ENCODE measurements at regions not wholly inside any gene's neighbourhood (a gene's known extent, or its start where the extent isn't known, plus 50 kb on each side); places are given as distances from the start of the nearest gene placed in this dataset.

GRCh38 chr7:41153268-41153667 lies 549.6 kb downstream of the INHBA start:
- intact Hi-C loops (cut with micrococcal nuclease) = no loop called here
- no peak overlapping the region for H3K9ac ChIP-seq (ENCODE audit: low read length)
- H4K20me1 ChIP-seq (ENCODE audit: control insufficient read depth, insufficient read depth, low read length, poor library complexity, severe bottlenecking) = no peaks in the 10 kb centered on the region
- ATAC-seq (ENCODE audit: low read depth) (no peak), DNase-seq (no peak)
- Mint-ChIP-seq H3K4me3 (no peak overlapping the region), H3K9me3 (ENCODE audit: insufficient read depth) (no peaks in the 10 kb centered on the region), H3K27me3 (no peaks in the 10 kb centered on the region), H3K4me1 (no peaks in the 10 kb centered on the region), H3K27ac (no peak overlapping the region)
- no peaks in the 10 kb centered on the region for H3K27me3 ChIP-seq (replicated peaks in 1 of 4; ENCODE audit: control extremely low read depth in 1 of 4, control insufficient read depth in 3 of 4, insufficient read depth in 4 of 4, low read length in 3 of 4)
- TF ChIP-seq EZH2 (IDR thresholded peaks at IDR 0.05; ENCODE audit: borderline replicate concordance, insufficient read depth, low read depth, low read length, poor library complexity, severe bottlenecking) = no peak
- no peak for TF ChIP-seq CTCF (IDR thresholded peaks at IDR 0.05)
- no peaks in the 10 kb centered on the region for H3K79me2 ChIP-seq (ENCODE audit: control insufficient read depth, insufficient read depth, low read length)
- no peak overlapping the region for H3K27ac ChIP-seq (ENCODE audit: low read length in 2 of 2)
- no peak overlapping the region for H3K4me3 ChIP-seq (ENCODE audit: control extremely low read depth in 1 of 5, extremely low read depth in 1 of 5, insufficient read depth in 1 of 5, low read depth in 2 of 5, low read length in 4 of 5)
- H2AFZ ChIP-seq (ENCODE audit: insufficient read depth, low read depth, low read length, poor library complexity, severe bottlenecking) = no peak overlapping the region
- H3K4me1 ChIP-seq (ENCODE audit: control insufficient read depth in 2 of 2, insufficient read depth in 2 of 2, low read length in 2 of 2) = no peaks in the 10 kb centered on the region
- peaks cover 0 to 7% (median 0%) of the 10 kb centered on the region in 3 donors for H3K9me3 ChIP-seq (ENCODE audit: control extremely low read depth in 1 of 3, control insufficient read depth in 2 of 3, insufficient read depth in 1 of 3, low read length in 2 of 3)
- no peaks in the 10 kb centered on the region for H3K36me3 ChIP-seq (replicated peaks in 1 of 2; ENCODE audit: control extremely low read depth in 1 of 2, control insufficient read depth in 1 of 2, extremely low read depth in 1 of 2, insufficient read depth in 2 of 2, low read length in 1 of 2)
- ChIA-PET CTCF (no interaction called here), POLR2A (no interaction called here)
- H3K4me2 ChIP-seq (replicated peaks; ENCODE audit: low read depth, low read length, poor library complexity, severe bottlenecking) = no peak overlapping the region

- H3K4me1 Mint-ChIP-seq = no peaks in the 10 kb centered on the region
- intact Hi-C loops (cut with micrococcal nuclease) = no loop called here
- TF ChIP-seq EZH2 (IDR thresholded peaks at IDR 0.05; ENCODE audit: borderline replicate concordance, insufficient read depth, low read depth, low read length, poor library complexity, severe bottlenecking) (no peak), CTCF (IDR thresholded peaks at IDR 0.05) (no peak)
Observed at GRCh38 chr7:41152179-41152678, 550.7 kb downstream of the INHBA start.

More at GRCh38 chr7:41152179-41152678, 550.7 kb downstream of the INHBA start:
- no peak for DNase-seq
- H4K20me1 ChIP-seq (ENCODE audit: control insufficient read depth, insufficient read depth, low read length, poor library complexity, severe bottlenecking) = no peaks in the 10 kb centered on the region
- POLR2A ChIA-PET = no interaction called here
- no peaks in the 10 kb centered on the region for H3K27me3 Mint-ChIP-seq
- no peak overlapping the region for H3K27ac ChIP-seq (ENCODE audit: low read length in 2 of 2)
- CTCF ChIA-PET = no interaction called here
- no peak overlapping the region for H3K4me3 Mint-ChIP-seq
- H3K4me1 ChIP-seq (ENCODE audit: control insufficient read depth in 2 of 2, insufficient read depth in 2 of 2, low read length in 2 of 2) = no peaks in the 10 kb centered on the region
- H3K27me3 ChIP-seq (replicated peaks in 1 of 4; ENCODE audit: control extremely low read depth in 1 of 4, control insufficient read depth in 3 of 4, insufficient read depth in 4 of 4, low read length in 3 of 4) = no peaks in the 10 kb centered on the region
- peaks cover 0 to 7% (median 0%) of the 10 kb centered on the region in 3 donors for H3K9me3 ChIP-seq (ENCODE audit: control extremely low read depth in 1 of 3, control insufficient read depth in 2 of 3, insufficient read depth in 1 of 3, low read length in 2 of 3)
- H3K9ac ChIP-seq (ENCODE audit: low read length) = no peak overlapping the region
- H3K79me2 ChIP-seq (ENCODE audit: control insufficient read depth, insufficient read depth, low read length) = no peaks in the 10 kb centered on the region
- no peak overlapping the region for H3K4me2 ChIP-seq (replicated peaks; ENCODE audit: low read depth, low read length, poor library complexity, severe bottlenecking)
- H3K36me3 ChIP-seq (replicated peaks in 1 of 2; ENCODE audit: control extremely low read depth in 1 of 2, control insufficient read depth in 1 of 2, extremely low read depth in 1 of 2, insufficient read depth in 2 of 2, low read length in 1 of 2) = no peaks in the 10 kb centered on the region
- H3K4me3 ChIP-seq (ENCODE audit: control extremely low read depth in 1 of 5, extremely low read depth in 1 of 5, insufficient read depth in 1 of 5, low read depth in 2 of 5, low read length in 4 of 5) = no peak overlapping the region
- ATAC-seq (ENCODE audit: low read depth) = no peak
- H3K9me3 Mint-ChIP-seq (ENCODE audit: insufficient read depth) = no peaks in the 10 kb centered on the region
- H2AFZ ChIP-seq (ENCODE audit: insufficient read depth, low read depth, low read length, poor library complexity, severe bottlenecking) = no peak overlapping the region
- 80% methylated on average over 3 of the region's 4 CpGs for WGBS (ENCODE audit: insufficient coverage)
- no peak overlapping the region for H3K27ac Mint-ChIP-seq
